NB4 (cell line): ENCODE measurements at regions not wholly inside any gene's neighbourhood (a gene's known extent, or its start where the extent isn't known, plus 50 kb on each side); places are given as distances from the start of the nearest gene placed in this dataset.

Experiments
- DNase-seq: peaks from one replicate; pipeline ENCODE4 v3.0.0; 2010; ENCODE audit warnings: low read depth
- H3K4me3 ChIP-seq: one replicate; pipeline ENCODE4 v1.5.1; 2011; ENCODE audit warnings: mild to moderate bottlenecking, low read depth, low read length, moderate library complexity
- CTCF ChIP-seq: IDR thresholded peaks from one replicate; pipeline ENCODE4 v1.5.1; 2012; ENCODE audit warnings: low read depth, low read length
- MYC ChIP-seq: IDR thresholded peaks from 2 replicates; pipeline ENCODE4 v1.6.1; 2011; ENCODE audit warnings: low read depth, low read length
- POLR2A ChIP-seq: IDR thresholded peaks from 2 replicates; pipeline ENCODE4 v1.6.1; 2011; ENCODE audit warnings: mild to moderate bottlenecking; ENCODE audit not compliant: insufficient read length; ENCODE audit errors: extremely low read depth
- TF ChIP-seq, protein P1 (sequence below): IDR thresholded peaks from 2 replicates; pipeline ENCODE4 v1.6.1; 2011; ENCODE audit warnings: low read depth, low read length

GRCh38 chr2:220096406-220096805, 469.0 kb downstream of the SLC4A3 start:
- H3K4me3 ChIP-seq: no peak overlapping the region
- TF ChIP-seq CTCF (no peak), MYC (no peak), POLR2A (no peak)
- TF ChIP-seq, protein P1, sequence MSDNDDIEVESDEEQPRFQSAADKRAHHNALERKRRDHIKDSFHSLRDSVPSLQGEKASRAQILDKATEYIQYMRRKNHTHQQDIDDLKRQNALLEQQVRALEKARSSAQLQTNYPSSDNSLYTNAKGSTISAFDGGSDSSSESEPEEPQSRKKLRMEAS: no peak
- DNase-seq: no peak

DNA sequence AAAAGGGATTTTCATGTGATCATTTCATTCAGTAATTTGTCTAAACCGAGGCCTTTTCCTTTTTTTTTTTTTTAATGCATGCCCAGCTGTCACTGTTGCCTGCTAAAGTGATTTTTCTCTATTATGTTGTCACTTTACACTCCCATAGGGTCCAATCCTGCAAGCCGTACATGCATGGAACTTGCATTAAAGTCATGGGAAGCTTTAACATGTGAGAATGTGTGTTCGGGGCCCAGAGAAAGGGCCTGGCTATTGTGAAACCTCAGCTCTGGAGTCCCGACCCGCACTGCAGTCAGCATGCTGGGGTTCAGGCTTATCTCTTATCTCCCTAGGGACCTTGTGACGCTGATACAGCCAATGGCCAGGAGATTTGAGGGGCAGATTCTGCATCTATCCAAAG, 474.6 kb downstream of the SLC4A3 start:
- no peak for TF ChIP-seq POLR2A
- TF ChIP-seq, protein P1: no peak
- no peak for TF ChIP-seq CTCF
- DNase-seq: no peak
- no peak overlapping the region for H3K4me3 ChIP-seq

DNA sequence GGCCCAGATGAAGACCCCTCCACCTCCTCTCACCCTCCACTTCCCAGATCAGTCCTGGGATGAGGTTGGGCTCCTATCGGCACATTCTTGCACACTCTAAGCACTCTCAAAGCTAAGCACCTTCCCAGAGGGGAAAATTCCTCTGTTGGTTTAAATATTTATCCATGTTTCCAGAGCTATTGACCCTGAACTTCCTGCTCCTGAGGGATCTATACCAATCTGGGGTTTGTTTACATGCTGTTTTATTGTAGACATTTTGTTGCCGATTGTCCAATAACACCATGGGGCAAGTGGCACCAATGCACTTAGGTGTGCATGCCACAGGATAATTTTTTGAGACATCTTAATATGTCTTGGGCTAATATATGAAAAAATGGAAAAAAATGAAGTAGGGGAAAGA, 476.2 kb downstream of the SLC4A3 start:
- TF ChIP-seq MYC (no peak), CTCF (no peak), POLR2A (no peak)
- TF ChIP-seq, protein P1: no peak
- no peak overlapping the region for H3K4me3 ChIP-seq
- DNase-seq: no peak

DNA sequence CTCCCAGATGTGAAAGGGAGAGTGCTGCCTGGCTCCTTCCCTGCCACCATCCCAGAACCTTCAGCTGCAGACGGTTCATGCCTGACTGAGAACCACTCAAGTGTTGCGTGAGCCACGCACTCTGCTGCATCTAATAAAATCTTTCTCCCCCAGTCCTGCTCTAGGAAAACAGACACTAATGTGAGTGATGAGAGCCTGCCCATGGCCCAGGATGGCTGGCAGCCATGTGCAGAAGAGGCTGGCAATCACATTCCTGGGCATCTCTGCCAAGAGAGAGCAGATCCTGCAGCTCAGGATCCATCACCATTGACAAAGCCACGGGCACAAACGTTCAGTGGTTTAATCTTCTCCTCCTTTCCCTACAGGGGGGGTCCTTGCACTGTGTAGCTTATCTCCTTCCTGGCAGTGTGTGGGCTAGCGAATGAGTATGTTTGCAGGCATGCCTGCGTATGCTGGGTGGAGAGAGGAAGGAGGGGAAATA, 477.5 kb downstream of the SLC4A3 start:
- no peak overlapping the region for H3K4me3 ChIP-seq
- DNase-seq: peak; percentile 11

GRCh38 chr2:220106065-220106464, 478.6 kb downstream of the SLC4A3 start:
- DNase-seq: no peak
- no peak overlapping the region for H3K4me3 ChIP-seq
- no peak for TF ChIP-seq POLR2A
- TF ChIP-seq, protein P1: no peak

More for the DNA sequence above, 477.5 kb downstream of the SLC4A3 start:
- TF ChIP-seq, protein P1: no peak
- TF ChIP-seq MYC: no peak
- no peak for TF ChIP-seq CTCF
- no peak for TF ChIP-seq POLR2A

DNA sequence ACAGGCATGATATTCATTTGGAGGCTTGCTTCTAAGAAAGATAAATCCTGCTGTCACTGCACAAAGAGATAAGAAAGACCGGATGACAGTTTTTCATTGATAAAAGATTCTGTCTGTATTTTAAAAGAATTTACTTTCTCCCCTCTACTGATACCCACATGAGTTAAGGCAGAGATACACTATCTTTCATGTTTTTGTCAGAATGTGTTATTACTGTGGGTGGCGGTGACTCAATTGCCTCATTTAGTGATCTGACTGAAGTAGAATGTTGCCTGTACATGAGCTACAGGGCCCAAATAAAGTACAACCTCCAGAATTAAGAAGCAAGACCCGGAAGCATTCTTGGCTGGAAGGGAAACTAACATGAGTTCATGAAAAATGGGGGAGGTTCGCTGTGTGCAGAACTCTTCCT, 480.0 kb downstream of the SLC4A3 start:
- H3K4me3 ChIP-seq: no peak overlapping the region
- TF ChIP-seq, protein P1: no peak
- TF ChIP-seq CTCF: no peak
- no peak for TF ChIP-seq MYC
- no peak for TF ChIP-seq POLR2A
- DNase-seq: no peak
